ENCODE measurements at regions not wholly inside any gene's neighbourhood (a gene's known extent, or its start where the extent isn't known, plus 50 kb on each side); places are given as distances from the start of the nearest gene placed in this dataset.

DNA sequence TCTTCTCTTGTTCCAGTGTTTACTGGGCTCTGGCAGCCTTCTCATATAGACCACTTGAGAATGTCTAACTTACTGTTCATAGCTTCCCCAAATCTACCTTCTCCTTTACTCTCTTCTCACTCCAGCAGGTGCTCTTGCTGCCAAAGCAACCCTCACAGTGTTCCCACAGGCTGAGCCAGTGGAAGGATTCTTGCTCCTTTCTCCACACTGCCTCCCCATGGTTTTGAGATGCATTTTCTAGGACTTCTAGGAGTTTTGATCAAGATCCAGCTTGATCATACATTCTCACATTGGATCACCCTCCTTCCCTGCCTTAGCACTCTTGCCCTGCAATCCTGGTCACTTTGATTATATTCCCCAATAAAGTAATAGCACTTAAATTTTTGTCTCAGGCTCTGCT lies 230.8 kb downstream of the TMEM47 start:
- TF ChIP-seq, protein P1, sequence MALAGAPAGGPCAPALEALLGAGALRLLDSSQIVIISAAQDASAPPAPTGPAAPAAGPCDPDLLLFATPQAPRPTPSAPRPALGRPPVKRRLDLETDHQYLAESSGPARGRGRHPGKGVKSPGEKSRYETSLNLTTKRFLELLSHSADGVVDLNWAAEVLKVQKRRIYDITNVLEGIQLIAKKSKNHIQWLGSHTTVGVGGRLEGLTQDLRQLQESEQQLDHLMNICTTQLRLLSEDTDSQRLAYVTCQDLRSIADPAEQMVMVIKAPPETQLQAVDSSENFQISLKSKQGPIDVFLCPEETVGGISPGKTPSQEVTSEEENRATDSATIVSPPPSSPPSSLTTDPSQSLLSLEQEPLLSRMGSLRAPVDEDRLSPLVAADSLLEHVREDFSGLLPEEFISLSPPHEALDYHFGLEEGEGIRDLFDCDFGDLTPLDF (CRISPR knock-in tag; IDR thresholded peaks at IDR 0.05) = no peak
- TF ChIP-seq, protein P2, sequence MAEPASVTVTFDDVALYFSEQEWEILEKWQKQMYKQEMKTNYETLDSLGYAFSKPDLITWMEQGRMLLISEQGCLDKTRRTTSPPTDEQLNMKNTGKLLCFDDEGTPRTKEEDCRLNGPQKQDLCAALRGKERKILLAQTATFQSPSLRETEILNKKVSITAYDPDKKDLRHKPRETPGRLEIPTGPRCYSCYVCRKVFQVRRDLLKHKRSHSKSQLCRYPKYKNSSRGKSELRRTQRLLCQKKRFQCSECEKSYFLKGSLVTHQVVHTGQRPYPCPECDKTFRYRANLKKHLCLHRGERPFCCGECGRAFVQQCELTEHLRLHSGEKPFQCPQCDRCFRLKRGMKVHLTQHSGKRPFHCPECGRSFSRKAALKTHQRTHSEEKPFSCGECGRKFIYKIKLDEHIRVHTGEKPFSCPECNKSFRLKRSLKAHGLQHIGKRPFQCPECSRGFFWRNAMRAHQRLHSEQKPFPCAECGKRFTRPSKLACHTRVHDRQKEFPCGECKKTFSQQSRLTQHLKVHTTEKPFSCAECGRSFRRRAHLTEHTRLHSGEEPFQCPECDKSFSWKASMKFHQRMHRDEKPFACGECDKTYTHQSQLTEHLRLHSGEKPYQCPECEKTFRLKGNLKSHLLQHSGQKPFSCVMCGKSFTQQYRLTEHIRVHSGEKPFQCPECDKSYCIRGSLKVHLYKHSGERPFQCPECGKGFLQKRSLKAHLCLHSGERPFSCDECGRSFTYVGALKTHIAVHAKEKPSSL (CRISPR knock-in tag; conservative IDR thresholded peaks at IDR 0.05) = no peak
- TF ChIP-seq, protein P3, sequence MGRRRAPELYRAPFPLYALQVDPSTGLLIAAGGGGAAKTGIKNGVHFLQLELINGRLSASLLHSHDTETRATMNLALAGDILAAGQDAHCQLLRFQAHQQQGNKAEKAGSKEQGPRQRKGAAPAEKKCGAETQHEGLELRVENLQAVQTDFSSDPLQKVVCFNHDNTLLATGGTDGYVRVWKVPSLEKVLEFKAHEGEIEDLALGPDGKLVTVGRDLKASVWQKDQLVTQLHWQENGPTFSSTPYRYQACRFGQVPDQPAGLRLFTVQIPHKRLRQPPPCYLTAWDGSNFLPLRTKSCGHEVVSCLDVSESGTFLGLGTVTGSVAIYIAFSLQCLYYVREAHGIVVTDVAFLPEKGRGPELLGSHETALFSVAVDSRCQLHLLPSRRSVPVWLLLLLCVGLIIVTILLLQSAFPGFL (CRISPR knock-in tag; IDR thresholded peaks at IDR 0.05; ENCODE audit: borderline replicate concordance) = no peak
- TF ChIP-seq SP1 (CRISPR knock-in tag; conservative IDR thresholded peaks at IDR 0.05) (no peak), TEAD4 (CRISPR knock-in tag; IDR thresholded peaks at IDR 0.05) (no peak), ZNF423 (CRISPR knock-in tag; IDR thresholded peaks at IDR 0.05) (no peak), TCF7 (CRISPR knock-in tag; IDR thresholded peaks at IDR 0.05; ENCODE audit: low read depth) (no peak), JAZF1 (CRISPR knock-in tag; IDR thresholded peaks at IDR 0.05) (no peak), SMAD3 (CRISPR knock-in tag; IDR thresholded peaks at IDR 0.05; ENCODE audit: borderline replicate concordance) (no peak), FOXJ3 (CRISPR knock-in tag; IDR thresholded peaks at IDR 0.05; ENCODE audit: borderline replicate concordance) (no peak), SMAD4 (CRISPR knock-in tag; IDR thresholded peaks at IDR 0.05) (no peak), TP53 (CRISPR knock-in tag; IDR thresholded peaks at IDR 0.05) (no peak)
- TF ChIP-seq, protein P4, sequence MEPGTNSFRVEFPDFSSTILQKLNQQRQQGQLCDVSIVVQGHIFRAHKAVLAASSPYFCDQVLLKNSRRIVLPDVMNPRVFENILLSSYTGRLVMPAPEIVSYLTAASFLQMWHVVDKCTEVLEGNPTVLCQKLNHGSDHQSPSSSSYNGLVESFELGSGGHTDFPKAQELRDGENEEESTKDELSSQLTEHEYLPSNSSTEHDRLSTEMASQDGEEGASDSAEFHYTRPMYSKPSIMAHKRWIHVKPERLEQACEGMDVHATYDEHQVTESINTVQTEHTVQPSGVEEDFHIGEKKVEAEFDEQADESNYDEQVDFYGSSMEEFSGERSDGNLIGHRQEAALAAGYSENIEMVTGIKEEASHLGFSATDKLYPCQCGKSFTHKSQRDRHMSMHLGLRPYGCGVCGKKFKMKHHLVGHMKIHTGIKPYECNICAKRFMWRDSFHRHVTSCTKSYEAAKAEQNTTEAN (CRISPR knock-in tag; IDR thresholded peaks at IDR 0.05) = no peak
- Mint-ChIP-seq H3K4me3 (no peak overlapping the region), H3K9me3 (no peaks in the 10 kb centered on the region), H3K27me3 (ENCODE audit: low read depth) (no peaks in the 10 kb centered on the region), H3K27ac (no peak overlapping the region), H3K4me1 (no peaks in the 10 kb centered on the region), H3K36me3 (no peaks in the 10 kb centered on the region)
- ChIA-PET CTCF (interaction anchor here (1.0 kb wide), 1 partner anchor 24 kb away, joined by 3 read pairs; no protein-coding TSS in a partner anchor), POLR2A (no interaction called here)
- ATAC-seq = peak; percentile 84
- no peak for DNase-seq (ENCODE audit: low spot score)

DNA sequence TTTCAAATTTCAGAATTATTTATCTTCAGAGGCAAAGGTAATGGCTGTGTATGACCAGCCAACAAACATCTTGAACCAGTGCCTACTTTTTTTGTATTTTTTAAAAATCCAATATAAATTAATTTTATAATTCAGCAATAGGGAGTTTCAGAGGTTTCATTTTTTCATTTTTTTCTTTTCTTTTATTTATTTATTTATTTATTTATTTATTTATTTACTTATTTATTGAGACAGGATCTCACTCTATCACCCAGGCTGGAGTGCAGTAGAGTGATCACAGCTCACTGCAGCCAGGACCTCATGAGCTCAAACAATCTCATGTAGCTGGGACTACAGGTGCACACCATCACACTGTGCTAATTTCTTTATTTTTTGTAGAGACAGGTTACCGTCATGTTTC lies 250.5 kb downstream of the TMEM47 start:
- H3K36me3 Mint-ChIP-seq = no peaks in the 10 kb centered on the region
- H3K27me3 Mint-ChIP-seq (ENCODE audit: low read depth) = no peaks in the 10 kb centered on the region
- POLR2A ChIA-PET = no interaction called here
- H3K9me3 Mint-ChIP-seq = no peaks in the 10 kb centered on the region
- CTCF ChIA-PET = no interaction called here
- TF ChIP-seq RORB (CRISPR knock-in tag; IDR thresholded peaks at IDR 0.05) (no peak), MXD4 (CRISPR knock-in tag; IDR thresholded peaks at IDR 0.05; ENCODE audit: borderline replicate concordance) (no peak), ZNF317 (CRISPR knock-in tag; IDR thresholded peaks at IDR 0.05; ENCODE audit: borderline replicate concordance, low read depth) (no peak), ZBTB21 (CRISPR knock-in tag; IDR thresholded peaks at IDR 0.05; ENCODE audit: borderline replicate concordance) (no peak)
- TF ChIP-seq, protein P5, sequence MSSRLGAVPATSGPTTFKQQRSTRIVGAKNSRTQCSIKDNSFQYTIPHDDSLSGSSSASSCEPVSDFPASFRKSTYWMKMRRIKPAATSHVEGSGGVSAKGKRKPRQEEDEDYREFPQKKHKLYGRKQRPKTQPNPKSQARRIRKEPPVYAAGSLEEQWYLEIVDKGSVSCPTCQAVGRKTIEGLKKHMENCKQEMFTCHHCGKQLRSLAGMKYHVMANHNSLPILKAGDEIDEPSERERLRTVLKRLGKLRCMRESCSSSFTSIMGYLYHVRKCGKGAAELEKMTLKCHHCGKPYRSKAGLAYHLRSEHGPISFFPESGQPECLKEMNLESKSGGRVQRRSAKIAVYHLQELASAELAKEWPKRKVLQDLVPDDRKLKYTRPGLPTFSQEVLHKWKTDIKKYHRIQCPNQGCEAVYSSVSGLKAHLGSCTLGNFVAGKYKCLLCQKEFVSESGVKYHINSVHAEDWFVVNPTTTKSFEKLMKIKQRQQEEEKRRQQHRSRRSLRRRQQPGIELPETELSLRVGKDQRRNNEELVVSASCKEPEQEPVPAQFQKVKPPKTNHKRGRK (CRISPR knock-in tag; IDR thresholded peaks at IDR 0.05; ENCODE audit: borderline replicate concordance) = no peak
- TF ChIP-seq, protein P3 (CRISPR knock-in tag; IDR thresholded peaks at IDR 0.05; ENCODE audit: borderline replicate concordance) = no peak
- TF ChIP-seq, protein P6, sequence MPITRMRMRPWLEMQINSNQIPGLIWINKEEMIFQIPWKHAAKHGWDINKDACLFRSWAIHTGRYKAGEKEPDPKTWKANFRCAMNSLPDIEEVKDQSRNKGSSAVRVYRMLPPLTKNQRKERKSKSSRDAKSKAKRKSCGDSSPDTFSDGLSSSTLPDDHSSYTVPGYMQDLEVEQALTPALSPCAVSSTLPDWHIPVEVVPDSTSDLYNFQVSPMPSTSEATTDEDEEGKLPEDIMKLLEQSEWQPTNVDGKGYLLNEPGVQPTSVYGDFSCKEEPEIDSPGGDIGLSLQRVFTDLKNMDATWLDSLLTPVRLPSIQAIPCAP (CRISPR knock-in tag; IDR thresholded peaks at IDR 0.05) = no peak
- TF ChIP-seq, protein P7, sequence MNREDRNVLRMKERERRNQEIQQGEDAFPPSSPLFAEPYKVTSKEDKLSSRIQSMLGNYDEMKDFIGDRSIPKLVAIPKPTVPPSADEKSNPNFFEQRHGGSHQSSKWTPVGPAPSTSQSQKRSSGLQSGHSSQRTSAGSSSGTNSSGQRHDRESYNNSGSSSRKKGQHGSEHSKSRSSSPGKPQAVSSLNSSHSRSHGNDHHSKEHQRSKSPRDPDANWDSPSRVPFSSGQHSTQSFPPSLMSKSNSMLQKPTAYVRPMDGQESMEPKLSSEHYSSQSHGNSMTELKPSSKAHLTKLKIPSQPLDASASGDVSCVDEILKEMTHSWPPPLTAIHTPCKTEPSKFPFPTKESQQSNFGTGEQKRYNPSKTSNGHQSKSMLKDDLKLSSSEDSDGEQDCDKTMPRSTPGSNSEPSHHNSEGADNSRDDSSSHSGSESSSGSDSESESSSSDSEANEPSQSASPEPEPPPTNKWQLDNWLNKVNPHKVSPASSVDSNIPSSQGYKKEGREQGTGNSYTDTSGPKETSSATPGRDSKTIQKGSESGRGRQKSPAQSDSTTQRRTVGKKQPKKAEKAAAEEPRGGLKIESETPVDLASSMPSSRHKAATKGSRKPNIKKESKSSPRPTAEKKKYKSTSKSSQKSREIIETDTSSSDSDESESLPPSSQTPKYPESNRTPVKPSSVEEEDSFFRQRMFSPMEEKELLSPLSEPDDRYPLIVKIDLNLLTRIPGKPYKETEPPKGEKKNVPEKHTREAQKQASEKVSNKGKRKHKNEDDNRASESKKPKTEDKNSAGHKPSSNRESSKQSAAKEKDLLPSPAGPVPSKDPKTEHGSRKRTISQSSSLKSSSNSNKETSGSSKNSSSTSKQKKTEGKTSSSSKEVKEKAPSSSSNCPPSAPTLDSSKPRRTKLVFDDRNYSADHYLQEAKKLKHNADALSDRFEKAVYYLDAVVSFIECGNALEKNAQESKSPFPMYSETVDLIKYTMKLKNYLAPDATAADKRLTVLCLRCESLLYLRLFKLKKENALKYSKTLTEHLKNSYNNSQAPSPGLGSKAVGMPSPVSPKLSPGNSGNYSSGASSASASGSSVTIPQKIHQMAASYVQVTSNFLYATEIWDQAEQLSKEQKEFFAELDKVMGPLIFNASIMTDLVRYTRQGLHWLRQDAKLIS (CRISPR knock-in tag; IDR thresholded peaks at IDR 0.05; ENCODE audit: borderline replicate concordance) = no peak
- no peak overlapping the region for H3K27ac Mint-ChIP-seq
- no peak for DNase-seq (ENCODE audit: low spot score)
- no peak overlapping the region for H3K4me3 Mint-ChIP-seq
- no peak for ATAC-seq
- no peaks in the 10 kb centered on the region for H3K4me1 Mint-ChIP-seq

Measured in WTC11 (cell line).